ENCODE measurements at regions not wholly inside any gene's neighbourhood (a gene's known extent, or its start where the extent isn't known, plus 50 kb on each side); places are given as distances from the start of the nearest gene placed in this dataset.

DNA sequence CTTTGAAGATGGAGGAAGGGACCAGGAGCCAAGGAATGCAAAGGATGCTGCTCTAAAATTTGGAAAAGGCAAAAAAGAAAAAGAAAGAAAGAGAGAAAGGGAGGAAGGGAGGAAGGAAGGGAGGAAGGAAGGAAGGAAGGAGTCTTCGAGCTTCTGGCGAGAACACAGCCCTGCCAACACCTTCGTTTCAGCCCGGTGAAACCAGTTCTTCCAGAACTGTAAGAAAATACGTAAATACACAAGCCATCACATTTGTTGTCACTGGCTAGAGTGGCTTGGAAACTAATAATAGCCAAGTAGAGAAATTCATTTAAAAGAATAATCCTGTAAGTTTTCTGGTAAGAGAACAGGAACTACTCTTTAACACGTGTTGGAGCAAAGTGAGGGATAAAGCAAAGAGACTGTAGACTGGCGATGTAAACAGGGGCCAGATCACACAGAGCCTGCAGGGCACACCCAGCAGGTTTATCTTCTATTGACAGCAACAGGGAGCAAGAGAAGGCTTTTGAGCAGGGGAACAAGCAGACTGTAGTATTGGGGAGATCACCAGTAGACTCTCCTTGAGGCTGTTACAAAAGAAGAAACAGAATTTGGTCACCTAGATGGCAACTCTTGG is 188.7 kb upstream of the MPHOSPH6 start:
- DNase-seq (ENCODE audit: low read depth), result no peak

DNA sequence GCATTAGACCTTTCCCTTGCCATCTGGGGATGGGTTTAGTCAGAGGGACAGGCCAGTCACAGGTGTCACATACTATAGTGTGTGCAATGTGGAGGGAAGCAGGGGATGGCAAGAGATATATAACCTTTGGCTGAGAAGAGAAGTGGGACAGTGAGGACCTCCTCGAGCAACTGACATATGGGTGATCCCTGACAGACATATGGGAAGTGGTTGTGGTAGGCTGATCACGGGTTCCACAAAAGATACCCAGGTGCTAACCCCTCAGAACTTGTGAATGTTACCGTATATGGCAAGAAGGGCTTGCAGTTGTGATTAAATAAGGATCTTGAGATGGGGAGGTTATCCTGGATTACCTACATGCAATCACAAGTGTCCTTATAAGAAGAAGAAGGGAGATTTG is 188.1 kb upstream of the MPHOSPH6 start:
- DNase-seq (ENCODE audit: low read depth), result no peak

- no peak for DNase-seq (ENCODE audit: low read depth)
Observed at GRCh38 chr16:82357237-82357636, 187.2 kb upstream of the MPHOSPH6 start.

- no peak for DNase-seq (ENCODE audit: low read depth)
Observed at GRCh38 chr16:82350560-82350959, 180.5 kb upstream of the MPHOSPH6 start.

GRCh38 chr16:82345318-82345717 is 175.3 kb upstream of the MPHOSPH6 start:
- DNase-seq (ENCODE audit: low read depth), result no peak

DNA sequence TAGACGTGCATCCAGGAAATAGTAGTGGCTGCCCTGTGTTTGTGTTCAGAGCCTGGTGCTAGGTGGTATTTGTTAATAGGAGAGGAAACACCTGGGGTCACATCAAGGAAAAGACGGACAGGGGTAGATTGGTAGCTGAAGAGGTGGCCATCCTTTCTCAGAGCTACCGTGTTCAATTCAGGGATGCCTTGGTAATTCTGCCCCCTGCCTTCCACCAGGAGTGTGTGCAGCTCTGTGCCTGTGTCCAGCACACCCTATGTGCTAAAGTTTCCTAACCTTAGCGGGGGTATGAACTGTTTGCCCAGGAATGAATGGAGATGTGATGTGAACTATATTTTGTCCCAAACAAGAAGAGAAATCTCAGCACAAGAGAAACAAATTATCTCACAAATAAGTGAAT is 174.1 kb upstream of the MPHOSPH6 start:
- no peak for DNase-seq (ENCODE audit: low read depth)

- no peak for DNase-seq (ENCODE audit: low read depth)
Observed at GRCh38 chr16:82341146-82341669, 171.2 kb upstream of the MPHOSPH6 start.

GRCh38 chr16:82340531-82340930 is 170.5 kb upstream of the MPHOSPH6 start:
- no peak for DNase-seq (ENCODE audit: low read depth)

DNA sequence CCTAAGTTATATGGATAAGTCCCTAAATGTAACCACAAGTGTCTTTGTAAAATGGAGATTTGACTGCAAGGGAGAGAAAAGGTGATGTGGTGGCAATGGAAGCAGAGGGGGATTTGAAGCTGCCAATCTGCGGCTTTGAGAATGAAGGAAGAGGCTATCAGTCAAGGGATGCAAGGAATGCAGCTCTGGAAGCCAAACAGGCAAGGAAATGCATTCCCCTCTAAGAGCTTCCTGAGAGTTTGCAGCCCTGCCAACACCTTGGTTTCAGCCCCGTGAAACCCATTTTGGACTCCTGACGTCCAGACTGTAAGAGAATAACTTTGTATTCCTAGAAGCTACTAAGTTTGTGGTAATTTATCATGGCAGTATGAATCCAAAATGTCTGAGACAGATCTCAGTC is 167.3 kb upstream of the MPHOSPH6 start:
- no peak for DNase-seq (ENCODE audit: low read depth)

DNA sequence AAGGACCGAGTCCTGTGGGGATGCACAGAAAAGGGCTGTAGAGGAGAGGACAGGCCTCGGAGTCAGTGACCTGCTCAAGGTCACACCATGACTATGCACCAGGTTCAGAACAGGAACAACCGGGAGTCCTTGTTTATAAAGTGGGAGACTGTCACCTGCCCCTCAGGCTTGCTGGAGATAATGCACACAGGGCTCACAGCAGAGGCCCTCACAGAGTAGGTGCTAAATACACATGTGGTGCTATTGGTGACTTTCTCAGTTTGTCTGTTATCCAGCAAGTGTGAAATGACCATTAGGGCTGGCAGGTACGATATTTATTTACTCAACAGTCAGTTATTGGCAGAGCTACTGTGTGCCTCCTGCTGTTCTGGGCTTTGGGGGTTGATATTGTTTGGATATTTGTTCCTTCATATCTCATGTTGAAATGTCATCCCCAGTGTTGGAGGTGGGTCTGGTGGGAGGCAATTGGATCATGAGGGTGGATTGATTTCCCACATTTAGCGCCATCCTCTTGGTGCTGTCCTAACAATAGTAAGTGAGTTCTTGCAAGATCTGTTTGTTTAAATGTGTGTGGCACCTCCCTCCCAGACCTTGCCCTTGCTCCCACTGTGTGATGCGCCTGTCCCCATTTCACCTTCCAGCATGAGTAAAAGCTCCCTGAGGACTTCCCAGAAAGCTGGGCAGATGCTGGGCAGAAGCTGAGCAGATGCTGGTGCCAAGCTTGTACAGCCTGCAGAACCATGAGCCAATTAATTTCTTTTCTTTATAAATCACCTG is 162.1 kb upstream of the MPHOSPH6 start:
- no peak for DNase-seq (ENCODE audit: low read depth)

DNA sequence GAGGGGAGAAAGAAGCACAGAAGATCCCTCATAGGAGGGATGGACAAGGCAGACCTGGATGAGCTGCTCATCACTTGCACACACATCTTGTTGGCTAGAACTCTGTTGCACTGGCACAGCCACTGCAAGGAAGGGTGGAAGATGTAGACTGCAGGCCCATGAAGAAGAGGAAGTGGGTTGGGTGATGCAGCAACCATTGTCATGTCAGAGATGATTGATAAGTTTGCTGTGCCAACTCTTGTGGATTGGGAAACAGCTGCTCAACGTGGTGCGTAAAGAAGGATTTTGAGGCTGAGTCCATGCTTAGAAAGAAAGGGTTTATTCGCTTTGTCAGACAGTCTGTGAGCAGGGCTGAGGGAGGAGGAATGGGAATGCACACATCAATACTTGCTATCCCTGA is 161.4 kb upstream of the MPHOSPH6 start:
- DNase-seq (ENCODE audit: low read depth), result no peak

DNA sequence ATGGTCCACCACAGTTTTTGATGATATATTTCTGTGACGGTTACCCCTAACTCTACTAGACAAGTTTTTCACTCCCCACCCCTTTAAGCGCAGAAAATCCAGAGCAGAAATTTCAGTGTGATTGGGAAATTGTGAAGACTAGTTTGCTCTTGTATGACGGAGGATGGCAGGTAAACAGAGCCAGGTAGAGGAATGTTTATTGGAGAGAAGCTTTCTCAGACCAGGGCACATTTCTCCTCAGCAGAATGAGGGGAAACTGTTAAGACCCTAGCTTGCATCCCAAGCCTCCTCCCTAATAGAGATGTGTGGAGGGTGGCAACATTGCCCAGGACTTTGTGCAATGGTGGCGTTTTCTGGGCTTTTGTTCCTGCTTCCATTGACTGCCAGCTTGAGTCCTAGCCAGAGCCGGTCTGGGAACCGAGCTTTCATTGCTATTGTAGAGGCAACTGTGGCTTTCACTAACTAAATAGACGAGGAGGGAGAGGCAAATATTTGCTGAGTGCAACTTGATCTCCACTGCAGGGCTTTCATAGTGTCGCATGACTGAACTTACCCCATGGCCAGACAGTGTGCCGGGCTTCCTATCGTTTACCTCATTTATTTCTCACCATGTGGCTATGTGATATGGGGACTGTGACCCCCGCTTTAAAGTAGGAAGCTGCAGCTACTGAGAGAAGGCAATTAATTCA is 159.6 kb upstream of the MPHOSPH6 start:
- DNase-seq (ENCODE audit: low read depth), result no peak

DNA sequence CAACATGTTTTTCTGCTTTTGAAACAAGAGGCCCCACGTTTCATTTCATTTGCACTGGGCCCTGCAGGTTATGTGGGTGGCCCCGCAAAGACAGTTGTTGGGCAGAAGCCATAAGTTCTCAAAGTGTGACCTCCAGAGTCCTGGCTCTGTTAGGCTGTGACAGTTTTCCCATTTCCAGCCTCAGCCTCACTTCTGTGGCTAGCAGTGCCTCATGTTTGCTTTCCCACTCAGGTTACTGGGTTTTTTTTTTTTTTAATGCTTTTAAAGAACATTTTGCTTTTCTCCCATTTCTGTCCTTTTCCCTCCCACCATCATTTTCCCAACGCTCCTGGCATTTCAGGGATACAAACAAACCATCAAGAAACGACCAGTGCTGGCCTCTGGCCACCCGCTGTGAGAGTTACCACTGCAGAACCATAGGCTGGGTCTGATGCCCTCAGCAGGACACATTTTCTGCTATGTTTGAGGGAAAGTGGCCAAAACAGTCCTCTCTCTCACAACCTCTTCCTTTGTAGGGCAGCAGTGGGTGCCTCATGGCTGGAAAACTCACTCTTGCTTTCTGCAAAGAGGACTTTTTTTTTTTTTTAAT is 159.0 kb upstream of the MPHOSPH6 start:
- no peak for DNase-seq (ENCODE audit: low read depth)

DNA sequence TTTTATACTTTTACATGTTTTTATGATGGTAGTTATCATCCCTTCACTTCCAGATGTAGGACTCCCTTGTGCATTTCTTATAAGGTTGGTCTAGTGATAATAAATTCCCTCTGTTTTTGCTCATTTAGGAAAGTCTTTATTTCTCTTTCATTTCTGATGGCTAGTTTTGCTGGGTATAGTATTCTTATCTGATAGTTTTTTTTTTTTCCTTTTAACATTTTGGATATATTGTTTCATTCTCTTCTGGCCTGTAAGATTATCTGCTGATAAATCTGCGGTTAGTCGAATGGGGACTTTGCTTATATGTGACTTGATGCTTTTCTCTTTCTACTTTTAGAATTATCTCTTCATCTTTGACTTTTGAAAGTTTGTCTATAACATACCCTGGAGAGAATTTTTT is 153.1 kb upstream of the MPHOSPH6 start:
- DNase-seq (ENCODE audit: low read depth), result no peak

DNA sequence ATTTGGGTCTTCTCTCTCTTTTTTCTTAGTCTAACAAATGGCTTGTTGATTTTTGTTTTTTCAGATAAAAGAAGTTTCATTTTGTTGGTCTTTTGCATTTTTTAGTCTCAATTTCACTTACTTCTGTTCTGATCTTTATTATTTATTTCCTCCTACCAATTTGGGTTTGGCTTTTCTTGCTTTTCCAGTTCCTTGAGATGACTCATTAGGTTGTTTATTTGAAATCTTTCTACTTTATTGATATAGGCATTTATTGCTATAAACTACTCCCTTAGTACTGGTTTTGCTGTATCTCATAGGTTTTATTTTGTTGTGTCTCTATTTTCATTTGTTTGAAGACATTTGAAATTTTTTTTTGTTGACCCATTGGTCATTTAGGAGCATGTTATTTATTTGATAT is 152.2 kb upstream of the MPHOSPH6 start:
- no peak for DNase-seq (ENCODE audit: low read depth)

- DNase-seq (ENCODE audit: low read depth), result no peak
Observed at GRCh38 chr16:82319038-82319437, 149.0 kb upstream of the MPHOSPH6 start.

- DNase-seq (ENCODE audit: low read depth), result no peak
Observed at GRCh38 chr16:82317411-82318167, 147.6 kb upstream of the MPHOSPH6 start.

DNA sequence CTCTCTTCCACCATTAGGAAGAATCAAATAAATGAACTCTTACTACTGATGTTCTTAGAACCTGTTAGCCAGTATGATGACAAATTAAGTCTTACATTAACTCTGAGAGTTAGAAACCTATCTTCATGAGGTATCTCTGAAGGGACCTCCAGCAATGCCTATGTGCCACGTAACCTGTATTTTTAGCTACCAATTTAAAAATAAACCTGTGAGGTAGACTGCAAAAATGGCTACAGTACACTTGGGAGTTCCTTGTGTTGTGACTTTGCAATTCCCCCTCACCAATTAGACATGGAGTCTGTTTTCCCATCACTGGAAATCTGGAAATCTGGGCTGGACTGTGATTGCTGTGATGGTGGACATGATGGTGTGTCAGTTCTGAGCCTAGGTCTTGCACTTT is 143.7 kb upstream of the MPHOSPH6 start:
- no peak for DNase-seq (ENCODE audit: low read depth)

DNA sequence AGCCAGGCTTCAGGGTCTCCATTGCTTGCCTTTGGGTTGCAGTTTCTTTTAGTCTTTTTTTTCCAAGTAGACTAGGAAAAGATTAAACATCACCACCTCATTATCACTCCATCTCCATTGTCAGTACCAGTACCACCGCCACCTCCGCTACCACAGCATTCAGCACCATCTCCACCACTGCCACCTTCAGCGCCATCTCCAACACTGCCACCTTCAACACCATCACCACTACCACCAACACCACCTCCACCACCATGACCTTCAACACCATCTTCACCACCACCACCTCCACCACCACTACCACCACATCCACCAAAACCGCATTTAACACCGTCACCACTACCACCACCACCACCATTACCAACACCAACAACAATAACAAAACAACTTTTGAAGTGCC is 141.5 kb upstream of the MPHOSPH6 start:
- DNase-seq (ENCODE audit: low read depth), result no peak

- no peak for DNase-seq (ENCODE audit: low read depth)
Observed at GRCh38 chr16:82302042-82302727, 132.2 kb upstream of the MPHOSPH6 start.

- DNase-seq (ENCODE audit: low read depth), result no peak
Observed at GRCh38 chr16:82301146-82301755, 131.2 kb upstream of the MPHOSPH6 start.
